ENCODE measurements at regions not wholly inside any gene's neighbourhood (a gene's known extent, or its start where the extent isn't known, plus 50 kb on each side); places are given as distances from the start of the nearest gene placed in this dataset.
"Not testable (repeated sequence)": the region's sequence is repeated elsewhere in the genome, so short reads cannot be mapped to it uniquely, and the experiment has no call there.

- not testable (repeated sequence) for TF ChIP-seq CTCF (IDR thresholded peaks at IDR 0.05); POLR2A (IDR thresholded peaks at IDR 0.05; ENCODE audit: low read depth); POLR2AphosphoS5 (IDR thresholded peaks at IDR 0.05)
Observed at GRCh38 chr21:14055746-14056515, 154.8 kb downstream of the LIPI start.

All from esophagus muscularis mucosa (tissue), 3 donors.